CD14-positive monocyte (primary cell): ENCODE measurements at regions not wholly inside any gene's neighbourhood (a gene's known extent, or its start where the extent isn't known, plus 50 kb on each side); places are given as distances from the start of the nearest gene placed in this dataset.

Experiments
- DNase-seq, 3 donors: peaks; one replicate each; pipeline ENCODE4 v3.0.0-alpha.2; 2011 to 2022
- H2AFZ ChIP-seq: 2 replicates; pipeline ENCODE4 v1.6.0; 2012; ENCODE audit warnings: mild to moderate bottlenecking, low read depth, low read length, inconsistent platforms; ENCODE audit not compliant: insufficient read depth, poor library complexity, severe bottlenecking
- H3K27ac ChIP-seq, 2 donors: 1 replicate in 1 of 2; 2 replicates in 1 of 2; pipeline ENCODE4 v1.5.1; 2012 to 2013; ENCODE audit warnings: low read length in 2 of 2, control low read depth in 1 of 2, inconsistent platforms in 1 of 2, low read depth in 1 of 2, mild to moderate bottlenecking in 1 of 2
- H3K27me3 ChIP-seq, 2 donors: one replicate each; pipeline versions ENCODE4 v1.6.0 to v1.6.1; 2011 to 2013; ENCODE audit warnings: low read length in 2 of 2; ENCODE audit not compliant: control insufficient read depth in 2 of 2, insufficient read depth in 2 of 2
- H3K36me3 ChIP-seq, 2 donors: replicated peaks in 1 of 2; 1 replicate in 1 of 2; 2 replicates in 1 of 2; pipeline versions ENCODE4 v1.5.1 to v1.6.1; 2012 to 2013; ENCODE audit warnings: low read length in 2 of 2, control low read depth in 1 of 2, inconsistent platforms in 1 of 2, mild to moderate bottlenecking in 1 of 2; ENCODE audit not compliant: insufficient read depth in 2 of 2, control insufficient read depth in 1 of 2
- H3K4me1 ChIP-seq, 2 donors: 1 replicate in 1 of 2; 2 replicates in 1 of 2; pipeline versions ENCODE4 v1.5.1 to v1.6.1; 2012 to 2013; ENCODE audit warnings: low read length in 2 of 2, control low read depth in 1 of 2, inconsistent platforms in 1 of 2, mild to moderate bottlenecking in 1 of 2, moderate library complexity in 1 of 2; ENCODE audit not compliant: insufficient read depth in 2 of 2, control insufficient read depth in 1 of 2
- H3K4me2 ChIP-seq: replicated peaks from 2 replicates; pipeline ENCODE3; 2012; ENCODE audit warnings: low read length, moderate library complexity, mild to moderate bottlenecking; ENCODE audit not compliant: poor library complexity, severe bottlenecking; ENCODE audit errors: extremely low read depth
- H3K4me3 ChIP-seq, 3 experiments: fragments of 200-600 bp in 1 of 3; sonication (generic) in 1 of 3; replicated peaks in 1 of 3; 1 replicate in 2 of 3; 2 replicates in 1 of 3; pipeline ENCODE4 v1.5.1; 2011 to 2013; ENCODE audit warnings: low read length in 3 of 3, mild to moderate bottlenecking in 3 of 3, control low read depth in 2 of 3, low read depth in 2 of 3, inconsistent platforms in 1 of 3, moderate library complexity in 1 of 3
- H3K79me2 ChIP-seq: 2 replicates; pipeline ENCODE4 v1.6.0; 2012; ENCODE audit warnings: mild to moderate bottlenecking, control low read depth, inconsistent platforms, low read length, moderate library complexity; ENCODE audit not compliant: insufficient read depth
- H3K9ac ChIP-seq: 2 replicates; pipeline ENCODE4 v1.6.0; 2017; ENCODE audit warnings: low read length, mild to moderate bottlenecking; ENCODE audit not compliant: insufficient read depth, poor library complexity, severe bottlenecking
- H3K9me3 ChIP-seq, 2 donors: replicated peaks in 1 of 2; 1 replicate in 1 of 2; 2 replicates in 1 of 2; pipeline versions ENCODE4 v1.5.1 to v1.6.1; 2012 to 2013; ENCODE audit warnings: low read length in 2 of 2, control low read depth in 1 of 2; ENCODE audit not compliant: control insufficient read depth in 1 of 2, insufficient read depth in 1 of 2
- H4K20me1 ChIP-seq: 2 replicates; pipeline ENCODE4 v1.6.0; 2012; ENCODE audit warnings: mild to moderate bottlenecking, low read length, control low read depth, moderate library complexity; ENCODE audit not compliant: insufficient read depth
- H3K27ac Mint-ChIP-seq, 7 donors: one replicate each; pipeline ENCODE4 v1.8.0; 2020; ENCODE audit warnings: mild to moderate bottlenecking in 7 of 7, mixed read lengths in 7 of 7, moderate library complexity in 6 of 7, inconsistent platforms in 2 of 7
- H3K27me3 Mint-ChIP-seq, 3 donors: one replicate each; pipeline ENCODE4 v1.8.0; 2021 to 2022; ENCODE audit warnings: low read depth in 3 of 3, mild to moderate bottlenecking in 3 of 3, mixed read lengths in 3 of 3, moderate library complexity in 3 of 3, inconsistent platforms in 1 of 3
- H3K36me3 Mint-ChIP-seq, 2 donors: one replicate each; pipeline ENCODE4 v1.8.0; 2020; ENCODE audit warnings: mixed read lengths in 2 of 2, inconsistent platforms in 1 of 2, mild to moderate bottlenecking in 1 of 2
- H3K4me1 Mint-ChIP-seq: one replicate; pipeline ENCODE4 v1.8.0; 2020; ENCODE audit warnings: mild to moderate bottlenecking, mixed read lengths
- H3K4me3 Mint-ChIP-seq, 2 donors: one replicate each; pipeline ENCODE4 v1.8.0; 2020; ENCODE audit warnings: mild to moderate bottlenecking in 2 of 2, mixed read lengths in 2 of 2, moderate library complexity in 1 of 2
- H3K9me3 Mint-ChIP-seq, 7 donors: one replicate each; pipeline ENCODE4 v1.8.0; 2020 to 2022; ENCODE audit warnings: mixed read lengths in 7 of 7, mild to moderate bottlenecking in 6 of 7, moderate library complexity in 6 of 7, inconsistent platforms in 2 of 7
- CTCF ChIP-seq: fragments of 200-600 bp; IDR thresholded peaks from one replicate; pipeline ENCODE4 v1.8.0; 2022; ENCODE audit warnings: antibody characterized with exemption, mild to moderate bottlenecking
- WGBS: methylation state at CpG from one replicate; pipeline ENCODE4 v1.1.5; 2013; ENCODE audit warnings: missing lambda C conversion rate; ENCODE audit not compliant: insufficient coverage; 5-methylcytosine and 5-hydroxymethylcytosine counted together
- intact Hi-C, 2 donors: fragments of 100-400 bp; cut with micrococcal nuclease; formaldehyde crosslinking; loops; one replicate each; pipeline versions ENCODE4 v1.15.0 to v1.15.1; 2023

DNA sequence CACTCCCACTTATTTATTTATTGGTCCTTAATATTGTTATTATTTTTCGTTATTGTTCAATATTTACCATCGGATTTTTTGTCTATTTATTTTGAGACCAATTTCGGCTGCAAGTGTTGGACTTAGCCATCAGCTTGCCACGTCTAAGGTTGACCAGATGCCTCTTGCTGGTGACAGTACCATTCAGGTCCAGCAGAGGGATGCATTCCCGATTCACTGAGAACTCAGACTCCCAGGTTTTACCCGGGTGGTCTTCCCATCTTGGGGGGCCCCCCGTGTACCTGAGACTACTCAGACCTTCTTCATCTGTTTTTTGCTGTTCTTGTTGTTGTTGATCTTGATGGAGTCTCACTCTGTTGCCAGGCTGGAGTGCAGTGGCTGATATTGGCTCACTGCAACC lies 1435.2 kb downstream of the UQCRFS1 start:
- Mint-ChIP-seq H3K27ac (peak overlapping the region in 1 of 7 donors; percentile 61), H3K9me3 (peaks cover 22 to 46% (median 31%) of the 10 kb centered on the region in 7 donors), H3K36me3 (peaks cover 10 to 29% of the 10 kb centered on the region in 2 donors), H3K4me3 (no peak overlapping the region), H3K27me3 (peaks cover 0 to 2% (median 0%) of the 10 kb centered on the region in 3 donors), H3K4me1 (peaks cover 35% of the 10 kb centered on the region)
- Histone ChIP-seq H3K4me1 (peaks cover 18 to 27% of the 10 kb centered on the region in 2 donors), H3K4me3 (no peak overlapping the region), H3K27me3 (no peaks in the 10 kb centered on the region), H3K9ac (no peak overlapping the region), H2AFZ (no peak overlapping the region), H3K9me3 (peaks cover 24 to 32% of the 10 kb centered on the region in 2 donors), H3K4me2 (no peak overlapping the region), H3K79me2 (no peaks in the 10 kb centered on the region), H3K36me3 (no peaks in the 10 kb centered on the region), H4K20me1 (no peaks in the 10 kb centered on the region), H3K27ac (no peak overlapping the region)
- peak in 1 of 3 donors; percentile 6 for DNase-seq
- intact Hi-C loops = loop anchor here in 1 of 2 donors (2.0 kb wide), 1 partner anchor 15 kb away; no protein-coding TSS in a partner anchor
- peak; percentile 57 for TF ChIP-seq CTCF
- 95% methylated on average over 2 of the region's 7 CpGs for WGBS

- H4K20me1 ChIP-seq = no peaks in the 10 kb centered on the region
- H3K27ac ChIP-seq = no peak overlapping the region
- peaks cover 18 to 27% of the 10 kb centered on the region in 2 donors for H3K4me1 ChIP-seq
- H3K9me3 ChIP-seq = peaks cover 29 to 36% of the 10 kb centered on the region in 2 donors
- H3K9me3 Mint-ChIP-seq = peaks cover 25 to 51% (median 35%) of the 10 kb centered on the region in 7 donors
- H3K4me2 ChIP-seq = no peak overlapping the region
- no peaks in the 10 kb centered on the region for H3K27me3 ChIP-seq
- intact Hi-C loops = loop anchor here in 1 of 2 donors (2.0 kb wide), 1 partner anchor 16 kb away; no protein-coding TSS in a partner anchor
- peaks cover 35% of the 10 kb centered on the region for H3K4me1 Mint-ChIP-seq
- no peak for TF ChIP-seq CTCF
- H3K9ac ChIP-seq = no peak overlapping the region
- 100% methylated on average over 1 of the region's 7 CpGs for WGBS
- H3K79me2 ChIP-seq = no peaks in the 10 kb centered on the region
- no peak overlapping the region for H3K4me3 ChIP-seq
- DNase-seq = no peak
- no peak overlapping the region for H3K4me3 Mint-ChIP-seq
- H3K36me3 Mint-ChIP-seq = peaks cover 10 to 29% of the 10 kb centered on the region in 2 donors
- H3K36me3 ChIP-seq = no peaks in the 10 kb centered on the region
- peaks cover 0 to 2% (median 0%) of the 10 kb centered on the region in 3 donors for H3K27me3 Mint-ChIP-seq
- H2AFZ ChIP-seq = no peak overlapping the region
- no peak overlapping the region for H3K27ac Mint-ChIP-seq
These were observed 1435.7 kb downstream of the UQCRFS1 start for GRCh38 chr19:27777242-27777641.
